Glutamatergic neuron (in vitro differentiated cells): ENCODE measurements at regions not wholly inside any gene's neighbourhood (a gene's known extent, or its start where the extent isn't known, plus 50 kb on each side); places are given as distances from the start of the nearest gene placed in this dataset.

Experiments
- DNase-seq: peaks from one replicate; pipeline ENCODE4 v3.0.0; 2022
- H3K27ac Mint-ChIP-seq: one replicate; pipeline ENCODE4 v1.8.0; 2020; ENCODE audit warnings: mild to moderate bottlenecking, mixed read lengths, inconsistent platforms; ENCODE audit not compliant: unreplicated experiment
- H3K27me3 Mint-ChIP-seq: one replicate; pipeline ENCODE4 v1.8.0; 2020; ENCODE audit warnings: mild to moderate bottlenecking, moderate library complexity, mixed read lengths, inconsistent platforms; ENCODE audit not compliant: unreplicated experiment
- H3K36me3 Mint-ChIP-seq: one replicate; pipeline ENCODE4 v1.8.0; 2020; ENCODE audit warnings: mild to moderate bottlenecking, mixed read lengths, inconsistent platforms; ENCODE audit not compliant: unreplicated experiment
- H3K4me1 Mint-ChIP-seq: one replicate; pipeline ENCODE4 v1.8.0; 2020; ENCODE audit warnings: mild to moderate bottlenecking, low read depth, mixed read lengths, inconsistent platforms; ENCODE audit not compliant: unreplicated experiment
- H3K4me3 Mint-ChIP-seq: one replicate; pipeline ENCODE4 v1.8.0; 2020; ENCODE audit warnings: mild to moderate bottlenecking, mixed read lengths, inconsistent platforms; ENCODE audit not compliant: unreplicated experiment
- H3K9me3 Mint-ChIP-seq: one replicate; pipeline ENCODE4 v1.8.0; 2020; ENCODE audit warnings: mild to moderate bottlenecking, moderate library complexity, mixed read lengths, inconsistent platforms; ENCODE audit not compliant: unreplicated experiment
- TF ChIP-seq, protein P1 (sequence below): fragments of 200-600 bp; sonication (generic); IDR thresholded peaks from one replicate; pipeline ENCODE4 v1.5.0; 2021; ENCODE audit not compliant: partially characterized antibody, unreplicated experiment

DNA sequence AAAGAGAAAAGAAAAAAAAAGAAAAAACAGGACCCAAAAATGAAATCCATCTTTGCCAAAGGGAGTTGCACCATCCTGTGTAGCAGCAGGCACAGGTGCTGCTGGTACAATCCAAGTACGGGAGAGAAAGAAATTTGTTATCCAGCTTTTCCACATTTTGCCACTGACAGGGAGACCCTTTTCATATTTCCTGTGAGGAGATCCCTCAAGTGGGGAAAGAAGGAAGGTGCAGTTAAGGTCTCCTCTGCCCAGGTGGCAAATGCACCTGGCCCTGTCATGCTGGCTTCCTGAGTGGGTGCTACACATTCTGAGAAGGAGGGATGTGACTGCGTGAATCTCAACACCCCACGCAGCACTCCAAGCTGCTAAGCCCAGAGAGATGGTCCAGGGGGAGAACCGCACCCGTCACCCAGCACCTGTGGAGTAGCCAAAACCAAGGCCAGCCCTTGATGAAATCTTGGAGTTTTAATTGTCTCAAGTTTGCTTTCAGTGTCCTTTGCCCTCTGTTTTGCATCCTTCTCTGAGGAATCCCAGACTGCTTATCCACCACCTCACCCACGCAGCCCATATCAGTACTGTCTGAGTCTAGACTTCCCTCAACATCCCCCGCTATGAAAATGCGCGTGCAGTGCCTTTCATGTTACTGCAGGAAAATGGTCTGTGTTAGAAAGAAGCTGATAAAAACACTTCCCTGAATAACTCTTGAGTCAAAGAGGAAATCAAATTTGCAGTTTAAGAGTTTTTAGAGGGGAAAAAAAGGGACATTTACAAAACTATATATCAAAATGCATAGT, 141.9 kb upstream of the THBS1 start:
- Mint-ChIP-seq H3K27me3 (no peaks in the 10 kb centered on the region), H3K27ac (no peak overlapping the region), H3K9me3 (no peaks in the 10 kb centered on the region), H3K4me3 (no peak overlapping the region), H3K36me3 (no peaks in the 10 kb centered on the region), H3K4me1 (no peaks in the 10 kb centered on the region)
- DNase-seq = no peak
- TF ChIP-seq, protein P1, sequence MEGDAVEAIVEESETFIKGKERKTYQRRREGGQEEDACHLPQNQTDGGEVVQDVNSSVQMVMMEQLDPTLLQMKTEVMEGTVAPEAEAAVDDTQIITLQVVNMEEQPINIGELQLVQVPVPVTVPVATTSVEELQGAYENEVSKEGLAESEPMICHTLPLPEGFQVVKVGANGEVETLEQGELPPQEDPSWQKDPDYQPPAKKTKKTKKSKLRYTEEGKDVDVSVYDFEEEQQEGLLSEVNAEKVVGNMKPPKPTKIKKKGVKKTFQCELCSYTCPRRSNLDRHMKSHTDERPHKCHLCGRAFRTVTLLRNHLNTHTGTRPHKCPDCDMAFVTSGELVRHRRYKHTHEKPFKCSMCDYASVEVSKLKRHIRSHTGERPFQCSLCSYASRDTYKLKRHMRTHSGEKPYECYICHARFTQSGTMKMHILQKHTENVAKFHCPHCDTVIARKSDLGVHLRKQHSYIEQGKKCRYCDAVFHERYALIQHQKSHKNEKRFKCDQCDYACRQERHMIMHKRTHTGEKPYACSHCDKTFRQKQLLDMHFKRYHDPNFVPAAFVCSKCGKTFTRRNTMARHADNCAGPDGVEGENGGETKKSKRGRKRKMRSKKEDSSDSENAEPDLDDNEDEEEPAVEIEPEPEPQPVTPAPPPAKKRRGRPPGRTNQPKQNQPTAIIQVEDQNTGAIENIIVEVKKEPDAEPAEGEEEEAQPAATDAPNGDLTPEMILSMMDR = no peak

- Mint-ChIP-seq H3K9me3 (no peaks in the 10 kb centered on the region), H3K27me3 (no peaks in the 10 kb centered on the region), H3K27ac (no peak overlapping the region), H3K36me3 (no peaks in the 10 kb centered on the region), H3K4me1 (peaks cover 21% of the 10 kb centered on the region), H3K4me3 (no peak overlapping the region)
- DNase-seq = no peak
- TF ChIP-seq, protein P1 = no peak
Observed at GRCh38 chr15:39442898-39443297, 138.0 kb upstream of the THBS1 start.

- Mint-ChIP-seq H3K4me1 (peaks cover 28% of the 10 kb centered on the region), H3K4me3 (no peak overlapping the region), H3K27me3 (no peaks in the 10 kb centered on the region), H3K9me3 (no peaks in the 10 kb centered on the region), H3K27ac (no peak overlapping the region), H3K36me3 (no peaks in the 10 kb centered on the region)
- no peak for DNase-seq
- TF ChIP-seq, protein P1 = no peak
Observed at GRCh38 chr15:39443659-39444219, 137.1 kb upstream of the THBS1 start.

- TF ChIP-seq, protein P1 = no peak
- Mint-ChIP-seq H3K4me3 (no peak overlapping the region), H3K36me3 (no peaks in the 10 kb centered on the region), H3K9me3 (no peaks in the 10 kb centered on the region), H3K4me1 (peaks cover 28% of the 10 kb centered on the region), H3K27me3 (no peaks in the 10 kb centered on the region), H3K27ac (no peak overlapping the region)
- DNase-seq = no peak
Observed at GRCh38 chr15:39444735-39445470, 136.0 kb upstream of the THBS1 start.
